ENCODE measurements at regions not wholly inside any gene's neighbourhood (a gene's known extent, or its start where the extent isn't known, plus 50 kb on each side); places are given as distances from the start of the nearest gene placed in this dataset.

GRCh38 chr11:13103962-13104554, 94.9 kb downstream of the RASSF10 start:
- no peak for DNase-seq (ENCODE audit: low read depth, low spot score)

DNA sequence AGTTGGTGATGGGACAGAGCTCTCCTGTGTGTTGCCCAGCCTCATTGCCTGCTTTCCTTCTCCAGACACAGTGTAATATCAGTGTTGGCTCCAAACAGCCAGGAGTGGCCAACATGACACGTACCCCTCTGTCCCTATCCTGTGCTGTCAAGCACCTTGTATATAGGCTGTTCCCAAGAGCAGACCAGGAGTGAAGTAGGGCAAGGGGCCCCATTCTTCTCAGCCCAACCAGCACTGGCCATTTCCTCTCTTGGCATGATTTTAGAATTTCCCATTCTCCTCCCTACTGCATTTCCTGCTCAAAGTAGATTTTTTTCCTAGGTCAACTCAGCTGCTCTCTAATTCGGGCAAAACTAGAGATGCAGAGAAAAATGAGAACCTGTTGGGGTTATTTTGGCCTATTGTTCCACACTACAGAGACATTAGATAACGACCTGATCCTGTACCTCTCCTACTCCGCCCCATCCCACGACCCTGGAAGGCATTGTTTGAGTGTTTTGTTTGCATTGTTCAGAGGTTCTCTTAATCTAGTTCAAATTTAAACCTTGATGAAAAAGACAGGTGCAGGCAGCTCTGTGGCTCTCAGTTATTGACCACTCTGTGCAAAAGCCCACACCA, 95.6 kb downstream of the RASSF10 start:
- DNase-seq (ENCODE audit: low read depth, low spot score): no peak
- H3K27ac ChIP-seq: no peak overlapping the region

More at GRCh38 chr11:13103962-13104554, 94.9 kb downstream of the RASSF10 start:
- no peak overlapping the region for H3K27ac ChIP-seq

GRCh38 chr11:13105237-13105844, 96.2 kb downstream of the RASSF10 start:
- H3K27ac ChIP-seq: no peak overlapping the region
- DNase-seq (ENCODE audit: low read depth, low spot score): no peak

DNA sequence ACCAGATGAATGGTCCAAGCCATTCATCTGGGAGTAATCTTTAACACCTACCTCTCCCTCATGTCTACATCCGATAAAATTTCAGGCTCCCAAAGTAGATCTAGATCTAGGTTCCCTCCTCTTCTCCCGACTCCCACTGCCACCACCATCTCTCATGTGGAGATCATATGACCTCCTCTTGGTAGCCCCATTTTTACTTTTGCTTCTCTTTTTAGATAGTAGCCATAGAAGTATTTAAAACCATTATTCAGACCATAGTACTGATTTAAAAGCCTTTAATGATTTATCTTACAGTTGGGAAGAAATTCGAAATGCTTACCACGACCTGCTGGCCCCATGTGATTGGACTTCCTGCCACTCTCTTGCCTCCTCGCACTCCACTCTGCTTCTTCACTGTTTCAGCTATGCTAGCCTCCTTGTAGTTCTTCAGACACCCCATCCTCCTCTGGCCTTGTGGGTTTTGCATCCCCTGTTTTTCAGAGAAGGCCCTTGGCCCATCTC, 98.5 kb downstream of the RASSF10 start:
- DNase-seq (ENCODE audit: low read depth, low spot score): no peak
- H3K27ac ChIP-seq: no peak overlapping the region

DNA sequence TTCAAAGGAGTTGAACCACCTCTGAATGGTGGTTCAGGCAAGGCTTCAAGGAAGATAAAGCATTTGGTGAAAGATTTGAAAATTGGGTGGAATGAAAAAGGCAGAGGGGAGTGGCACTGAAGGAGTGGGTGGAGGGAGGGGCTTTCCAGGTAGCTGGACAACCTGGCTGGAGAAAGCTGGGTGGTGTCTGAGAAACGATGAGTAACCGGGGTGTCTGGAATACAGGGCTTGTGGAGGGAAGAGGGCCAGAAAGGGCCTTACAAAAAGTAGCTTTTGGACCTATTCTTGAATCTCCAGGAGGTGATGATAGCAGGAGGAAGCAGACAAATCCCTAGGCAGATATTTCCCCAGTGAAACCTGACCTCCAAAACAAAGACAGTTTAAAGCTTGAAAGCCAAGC, 99.3 kb downstream of the RASSF10 start:
- H3K27ac ChIP-seq: no peak overlapping the region
- no peak for DNase-seq (ENCODE audit: low read depth, low spot score)

GRCh38 chr11:13109616-13110015, 100.5 kb downstream of the RASSF10 start:
- no peak for DNase-seq (ENCODE audit: low read depth, low spot score)
- no peak overlapping the region for H3K27ac ChIP-seq

DNA sequence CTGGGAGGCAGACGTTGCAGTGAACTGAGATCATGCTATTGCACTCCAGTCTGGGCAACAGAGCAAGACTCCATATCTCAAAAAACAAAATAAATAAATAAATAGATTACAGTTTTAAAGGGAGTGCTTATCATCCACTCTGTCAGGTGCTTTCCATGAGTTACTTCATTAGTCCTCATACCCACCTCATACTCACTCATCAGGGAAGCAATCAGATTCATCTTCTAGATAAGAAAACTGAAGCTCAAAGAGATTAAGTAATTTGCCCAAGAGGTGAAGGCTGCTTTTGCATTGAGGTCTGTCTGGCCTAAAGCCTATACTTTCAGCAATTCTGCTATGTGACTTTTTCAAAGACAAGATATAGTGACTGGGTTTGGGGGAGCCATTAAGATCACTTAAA, 101.0 kb downstream of the RASSF10 start:
- H3K27ac ChIP-seq: no peak overlapping the region
- no peak for DNase-seq (ENCODE audit: low read depth, low spot score)

DNA sequence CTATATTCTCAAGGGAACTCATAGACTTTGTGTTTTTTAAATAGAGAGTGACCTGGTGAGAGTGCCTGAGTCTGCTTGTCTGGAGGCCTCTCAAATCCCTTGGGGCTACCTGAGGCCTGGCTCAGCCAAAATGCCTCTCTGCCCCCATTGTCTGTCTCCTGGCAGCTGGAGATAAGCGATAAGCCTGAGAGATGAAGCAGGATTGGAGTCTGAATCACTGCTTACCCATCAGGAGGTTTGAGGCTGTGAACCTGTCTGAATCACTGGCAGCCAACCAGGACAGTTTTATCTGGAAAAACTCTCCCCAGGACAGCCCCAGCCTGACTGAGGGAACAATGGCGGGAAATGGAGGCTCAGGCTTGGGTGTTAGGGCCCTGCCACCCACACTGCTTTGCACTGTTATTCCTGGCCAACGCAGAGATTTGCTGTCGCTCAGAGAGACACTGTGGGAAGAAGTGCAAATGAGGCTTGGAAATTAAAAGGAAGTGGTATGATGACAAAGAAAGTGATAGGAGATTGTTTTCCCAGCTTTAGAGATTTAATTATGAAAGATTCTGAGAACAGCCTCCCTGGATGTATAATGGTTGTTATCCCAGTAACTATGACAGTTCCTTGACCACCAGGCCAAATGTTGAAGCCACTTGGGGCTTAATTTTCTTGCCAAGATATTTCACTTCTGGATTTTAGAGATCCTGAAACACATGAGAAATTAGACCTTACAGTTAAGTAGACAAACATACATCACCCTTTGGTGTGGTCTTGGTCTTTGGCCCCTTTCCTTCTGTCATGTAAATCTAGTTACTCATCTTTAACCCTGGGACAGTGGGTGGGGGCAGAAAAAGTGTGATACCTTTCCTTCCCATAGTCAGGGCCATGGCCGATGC, 102.1 kb downstream of the RASSF10 start:
- no peak overlapping the region for H3K27ac ChIP-seq
- DNase-seq (ENCODE audit: low read depth, low spot score): no peak

- H3K27ac ChIP-seq: no peak overlapping the region
- no peak for DNase-seq (ENCODE audit: low read depth, low spot score)
Measured at GRCh38 chr11:13111813-13112130, 102.7 kb downstream of the RASSF10 start.

DNA sequence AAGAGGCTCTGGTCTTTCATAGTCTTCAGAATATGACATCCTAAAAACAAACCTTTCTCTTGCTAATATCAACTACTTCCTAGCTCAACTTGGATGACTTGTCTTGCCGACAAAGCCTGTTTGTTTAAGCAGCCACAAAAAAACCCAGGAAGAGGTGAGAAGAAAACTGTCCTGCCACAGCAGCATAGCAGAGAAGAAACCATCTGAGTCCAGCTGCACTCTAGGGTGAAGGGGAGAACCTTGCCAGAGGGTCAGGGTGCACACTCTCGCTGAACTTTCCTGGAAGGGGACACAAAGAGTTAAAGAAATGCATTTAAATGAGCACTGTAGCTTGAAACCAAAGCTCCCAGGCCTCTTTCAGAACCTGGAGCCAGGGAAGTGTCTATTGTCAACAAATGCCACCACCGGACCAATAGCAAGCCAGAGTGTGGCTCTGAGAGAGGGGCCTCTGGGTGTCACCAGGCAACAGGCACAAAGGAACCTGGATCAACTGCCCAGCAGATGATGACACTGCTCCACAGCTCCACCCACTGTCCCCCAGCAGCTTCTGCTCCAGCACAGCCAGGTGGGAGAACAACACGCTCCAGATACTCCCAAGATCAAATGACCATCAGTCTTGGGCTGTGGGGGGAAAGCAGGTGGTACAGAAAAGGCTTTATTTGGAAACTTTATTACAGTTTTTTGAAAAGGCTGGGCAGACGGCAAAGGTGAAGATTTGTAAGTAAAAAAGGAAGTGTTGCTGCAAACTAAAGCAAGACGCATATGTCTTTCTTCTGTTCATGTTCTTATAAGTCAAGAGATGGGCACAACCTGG, 105.7 kb downstream of the RASSF10 start:
- DNase-seq (ENCODE audit: low read depth, low spot score): no peak
- no peak overlapping the region for H3K27ac ChIP-seq

- H3K27ac ChIP-seq: no peak overlapping the region
- DNase-seq (ENCODE audit: low read depth, low spot score): no peak
Measured at GRCh38 chr11:13115380-13115675, 106.2 kb downstream of the RASSF10 start.

DNA sequence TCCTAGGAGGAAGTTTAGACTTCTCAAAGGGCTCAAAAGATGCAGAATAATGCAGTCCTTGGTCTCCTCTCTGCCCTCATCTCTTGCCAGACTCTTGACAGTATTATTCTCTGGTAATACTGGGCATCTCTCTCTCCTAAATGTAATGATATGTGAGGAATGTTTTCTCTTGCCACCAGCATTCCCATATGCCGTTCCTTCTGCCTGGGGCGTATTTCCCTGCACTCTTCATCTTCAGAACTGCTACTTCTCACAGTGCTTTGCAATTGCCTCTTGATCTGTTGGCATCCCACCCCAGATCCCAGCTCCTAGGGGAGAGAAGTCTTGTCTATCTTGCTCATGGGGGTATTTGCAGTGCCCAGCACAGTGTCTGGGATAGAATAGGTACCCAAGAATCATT, 107.4 kb downstream of the RASSF10 start:
- DNase-seq (ENCODE audit: low read depth, low spot score): no peak
- H3K27ac ChIP-seq: no peak overlapping the region

DNA sequence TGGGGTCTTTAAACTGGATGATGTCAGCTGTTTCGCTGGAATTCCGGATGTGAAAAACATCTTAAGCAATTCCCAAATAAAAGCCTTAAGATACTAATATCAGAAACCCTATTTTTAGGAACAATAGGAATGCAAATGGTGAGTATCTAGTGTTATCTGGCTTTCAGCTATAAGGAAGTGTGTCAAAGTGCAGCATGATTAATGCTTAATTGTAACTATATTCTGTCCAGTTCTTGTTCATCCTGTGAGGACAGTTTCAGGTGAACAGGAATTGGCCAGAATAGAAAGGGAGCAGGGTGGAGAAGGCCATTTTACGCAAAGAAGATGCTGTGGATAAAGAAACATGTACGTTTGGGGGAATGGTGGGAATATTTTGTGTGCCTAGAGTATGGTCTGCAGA, 108.2 kb downstream of the RASSF10 start:
- DNase-seq (ENCODE audit: low read depth, low spot score): no peak
- H3K27ac ChIP-seq: peak overlapping the region; percentile 80

DNA sequence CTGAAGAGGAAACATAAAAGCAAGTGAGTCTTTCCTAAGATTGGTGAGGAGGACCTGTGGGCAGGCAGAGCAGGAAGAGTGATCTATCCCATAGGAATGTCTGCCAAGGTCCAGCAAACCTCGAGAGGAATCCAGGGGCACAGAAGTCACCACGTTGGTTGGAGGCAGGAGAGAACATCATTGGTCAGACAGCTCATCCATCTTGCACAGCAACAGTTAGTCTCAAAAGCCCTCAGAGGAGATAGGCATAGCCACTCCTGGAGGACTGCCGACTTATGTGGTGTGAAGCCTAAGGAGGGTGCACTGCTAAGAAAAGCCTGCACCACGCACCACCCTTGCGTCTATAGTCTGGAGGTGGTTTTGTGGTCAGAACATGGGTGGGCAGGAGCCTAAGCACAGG, 109.1 kb downstream of the RASSF10 start:
- DNase-seq (ENCODE audit: low read depth, low spot score): no peak
- H3K27ac ChIP-seq: peak overlapping the region; percentile 80

DNA sequence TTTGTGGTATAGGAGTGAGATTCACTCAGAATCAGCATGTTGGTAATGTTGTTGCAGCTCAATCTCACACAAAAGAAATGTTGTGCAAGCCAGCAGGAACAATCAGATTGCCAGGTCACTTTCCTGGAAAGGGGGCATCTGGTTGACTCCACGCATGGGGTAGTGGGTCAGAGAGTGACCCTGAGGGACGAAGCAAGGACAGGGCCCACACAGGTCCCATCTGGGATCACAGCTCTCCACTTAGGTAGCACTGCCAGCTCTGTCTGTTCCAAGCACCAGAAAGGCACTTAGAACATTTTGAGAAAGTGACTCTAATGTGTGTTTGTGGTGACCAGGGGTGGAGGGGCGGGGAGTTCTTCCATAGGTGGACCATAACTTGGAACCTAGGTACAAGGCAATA, 109.5 kb downstream of the RASSF10 start:
- peak overlapping the region; percentile 80 for H3K27ac ChIP-seq
- no peak for DNase-seq (ENCODE audit: low read depth, low spot score)

DNA sequence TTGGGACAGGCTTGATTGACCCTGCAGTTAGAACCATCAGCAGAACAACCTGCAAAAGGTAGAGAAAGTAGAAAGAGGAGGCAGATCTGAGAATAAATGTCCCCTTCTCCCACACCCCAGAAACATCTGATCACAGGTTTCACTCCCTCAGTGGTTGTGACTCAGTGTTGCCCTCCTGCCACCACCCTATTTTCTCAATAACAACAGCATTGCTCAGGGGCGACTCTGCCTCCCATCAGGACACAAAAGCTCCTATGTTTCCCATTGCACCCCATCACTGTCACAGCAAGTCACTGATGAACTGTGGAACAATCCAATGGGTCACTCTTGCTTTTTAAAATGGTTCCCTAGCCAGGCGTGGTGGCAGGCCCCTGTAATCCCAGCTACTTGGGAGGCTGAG, 110.2 kb downstream of the RASSF10 start:
- H3K27ac ChIP-seq: peak overlapping the region; percentile 80
- DNase-seq (ENCODE audit: low read depth, low spot score): no peak

DNA sequence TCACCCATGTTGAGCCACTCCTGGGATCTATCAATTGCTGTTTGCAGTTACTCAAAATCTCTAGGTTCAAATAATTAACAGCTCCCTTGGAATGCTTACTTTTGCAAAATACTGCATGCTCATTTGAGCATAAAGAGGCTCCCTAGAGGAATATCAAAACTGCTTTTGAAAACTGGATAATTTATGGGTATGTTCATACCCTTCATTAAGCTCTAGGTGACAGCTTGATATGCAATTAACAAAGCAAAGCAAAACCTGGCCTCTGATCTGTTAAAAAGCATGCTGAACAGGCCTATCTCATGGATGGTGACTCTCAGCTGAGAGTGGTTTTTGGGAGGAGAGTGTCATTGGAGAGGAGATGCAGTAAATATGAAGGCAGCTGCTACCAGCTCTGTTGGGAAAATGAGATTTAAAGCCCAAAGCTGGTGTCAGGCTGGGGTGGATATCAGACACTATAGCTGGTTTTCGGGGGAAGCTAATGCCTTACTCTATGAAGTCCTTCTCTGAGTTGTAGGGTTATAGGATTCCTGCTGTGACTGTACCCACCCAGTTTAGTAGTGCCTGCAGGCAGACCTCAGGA, 110.9 kb downstream of the RASSF10 start:
- DNase-seq (ENCODE audit: low read depth, low spot score): no peak
- peak overlapping the region; percentile 80 for H3K27ac ChIP-seq

DNA sequence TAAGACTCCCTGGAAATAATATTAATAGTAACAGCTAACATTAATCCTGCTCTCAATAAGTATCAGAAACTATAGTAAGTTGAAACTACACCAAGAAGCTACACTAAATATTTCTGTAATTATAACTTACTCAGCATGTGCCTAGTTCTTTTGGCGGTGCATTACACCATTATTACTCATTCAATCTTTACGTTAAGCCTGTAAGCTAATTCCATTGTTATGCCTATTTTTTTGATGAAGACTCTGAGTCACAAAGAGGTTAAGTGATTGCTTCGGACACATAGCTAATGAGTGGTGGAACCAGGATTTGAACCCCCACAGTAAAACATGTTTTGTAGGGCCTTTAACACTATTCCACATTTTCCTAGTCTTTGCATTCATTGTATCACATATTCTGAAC, 111.6 kb downstream of the RASSF10 start:
- no peak for DNase-seq (ENCODE audit: low read depth, low spot score)
- H3K27ac ChIP-seq: peak overlapping the region; percentile 80

DNA sequence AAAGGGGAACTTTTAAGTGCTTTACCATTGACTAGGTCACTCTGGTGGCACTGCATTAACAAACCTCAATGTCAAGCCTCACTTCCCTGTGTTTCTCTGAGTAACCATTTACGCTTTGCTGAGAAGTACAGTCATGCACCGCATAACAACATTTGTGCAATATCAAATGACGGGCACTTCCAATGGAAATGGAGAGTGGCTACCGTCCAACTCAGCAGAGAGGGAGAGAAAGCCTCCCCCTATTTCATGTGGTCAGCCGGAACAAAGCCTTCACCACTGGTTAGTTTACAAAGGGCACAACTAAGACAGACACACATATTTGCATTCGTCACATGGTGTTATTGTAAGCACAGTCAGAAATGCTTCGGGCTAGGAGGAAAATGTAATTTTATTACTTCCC, 117.3 kb downstream of the RASSF10 start:
- H3K27ac ChIP-seq: peak overlapping the region; percentile 44
- DNase-seq (ENCODE audit: low read depth, low spot score): peak; percentile 96

- DNase-seq (ENCODE audit: low read depth, low spot score): no peak
- peak overlapping the region; percentile 44 for H3K27ac ChIP-seq
Measured at GRCh38 chr11:13127161-13127560, 118.0 kb downstream of the RASSF10 start.

Data from epithelial cell of prostate (primary cell).